ENCODE measurements at regions not wholly inside any gene's neighbourhood (a gene's known extent, or its start where the extent isn't known, plus 50 kb on each side); places are given as distances from the start of the nearest gene placed in this dataset.

DNA sequence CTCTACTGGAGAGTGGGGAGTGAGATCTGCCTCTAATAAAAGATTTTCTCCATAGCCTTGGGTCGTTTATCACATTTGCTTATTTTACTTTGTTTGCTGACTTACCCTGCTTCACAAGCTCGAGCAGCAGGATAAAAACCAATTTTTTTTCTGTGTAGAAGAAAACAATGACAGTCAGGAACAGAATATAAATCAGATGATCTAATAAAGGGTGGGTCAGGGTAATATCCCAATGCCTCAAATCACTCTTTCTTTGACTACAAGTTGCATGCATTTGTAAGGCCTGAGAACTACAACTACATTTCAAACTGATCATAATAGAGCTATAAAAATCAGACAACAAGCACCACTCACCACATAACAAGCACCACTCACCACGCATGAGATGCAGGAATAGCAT lies 174.4 kb upstream of the ADARB2 start:
- H3K27me3 Mint-ChIP-seq = no peaks in the 10 kb centered on the region
- no peaks in the 10 kb centered on the region for H3K9me3 Mint-ChIP-seq
- no peaks in the 10 kb centered on the region for H3K36me3 Mint-ChIP-seq (ENCODE audit: low read depth)
- H3K27ac Mint-ChIP-seq = no peak overlapping the region
- ATAC-seq (replicated peaks) = no peak
- H3K4me1 Mint-ChIP-seq = no peaks in the 10 kb centered on the region
- H3K4me3 Mint-ChIP-seq = no peak overlapping the region

DNA sequence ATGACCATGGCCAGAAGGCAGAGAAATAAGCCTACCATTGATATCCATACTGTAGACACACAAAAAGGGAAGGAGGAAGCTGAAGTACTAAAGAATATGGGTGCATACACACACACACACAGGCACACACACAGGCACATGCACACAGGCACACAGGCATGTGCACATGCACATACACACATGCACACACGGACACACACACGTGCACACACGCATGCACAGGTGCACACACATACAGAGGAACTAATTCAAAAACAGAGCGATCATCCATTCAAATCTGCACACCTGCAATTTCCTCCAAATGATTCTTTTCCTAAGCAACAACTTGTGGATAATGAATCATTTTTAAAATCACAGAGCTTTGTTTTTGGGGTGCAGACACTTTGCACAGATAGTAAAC lies 166.7 kb upstream of the ADARB2 start:
- Mint-ChIP-seq H3K27me3 (peaks cover 10% of the 10 kb centered on the region), H3K9me3 (no peaks in the 10 kb centered on the region), H3K4me3 (no peak overlapping the region), H3K36me3 (ENCODE audit: low read depth) (no peaks in the 10 kb centered on the region), H3K27ac (no peak overlapping the region), H3K4me1 (no peaks in the 10 kb centered on the region)
- ATAC-seq (replicated peaks) = no peak

GRCh38 chr10:1896153-1896552 lies 158.8 kb upstream of the ADARB2 start:
- no peaks in the 10 kb centered on the region for H3K4me1 Mint-ChIP-seq
- H3K36me3 Mint-ChIP-seq (ENCODE audit: low read depth) = no peaks in the 10 kb centered on the region
- H3K27me3 Mint-ChIP-seq = peaks cover 3% of the 10 kb centered on the region
- ATAC-seq (replicated peaks) = no peak
- peaks cover 3% of the 10 kb centered on the region for H3K9me3 Mint-ChIP-seq
- no peak overlapping the region for H3K27ac Mint-ChIP-seq
- H3K4me3 Mint-ChIP-seq = no peak overlapping the region

- H3K27ac Mint-ChIP-seq = no peak overlapping the region
- ATAC-seq (replicated peaks) = no peak
- H3K9me3 Mint-ChIP-seq = peaks cover 3% of the 10 kb centered on the region
- no peak overlapping the region for H3K4me3 Mint-ChIP-seq
- no peaks in the 10 kb centered on the region for H3K4me1 Mint-ChIP-seq
- no peaks in the 10 kb centered on the region for H3K36me3 Mint-ChIP-seq (ENCODE audit: low read depth)
- peaks cover 3% of the 10 kb centered on the region for H3K27me3 Mint-ChIP-seq
Observed at GRCh38 chr10:1895691-1896090, 158.4 kb upstream of the ADARB2 start.

GRCh38 chr10:1894912-1895311 lies 157.6 kb upstream of the ADARB2 start:
- Mint-ChIP-seq H3K36me3 (ENCODE audit: low read depth) (no peaks in the 10 kb centered on the region), H3K4me3 (no peak overlapping the region), H3K27me3 (peaks cover 3% of the 10 kb centered on the region), H3K4me1 (no peaks in the 10 kb centered on the region), H3K27ac (no peak overlapping the region), H3K9me3 (peaks cover 3% of the 10 kb centered on the region)
- no peak for ATAC-seq (replicated peaks)

DNA sequence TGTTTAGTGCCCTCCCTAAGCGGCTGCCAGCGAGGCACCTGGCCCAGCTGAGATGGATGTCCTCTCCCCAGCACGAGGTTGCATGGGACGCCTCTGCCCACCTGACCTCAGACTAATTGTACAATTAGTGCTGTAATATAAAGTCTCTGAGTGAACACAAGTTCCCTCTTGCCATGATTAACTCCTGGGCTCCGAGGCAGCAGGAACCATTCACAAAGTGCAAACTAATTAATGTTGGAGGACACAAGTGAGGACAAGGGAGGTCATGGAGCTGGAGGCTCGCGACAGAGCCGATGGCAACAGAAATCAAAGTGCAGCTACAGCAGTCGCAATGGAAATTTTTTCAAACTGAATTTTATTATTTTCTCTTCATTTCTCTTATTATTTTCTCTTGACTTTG lies 156.6 kb upstream of the ADARB2 start:
- no peaks in the 10 kb centered on the region for H3K4me1 Mint-ChIP-seq
- H3K4me3 Mint-ChIP-seq = no peak overlapping the region
- no peaks in the 10 kb centered on the region for H3K36me3 Mint-ChIP-seq (ENCODE audit: low read depth)
- no peak for ATAC-seq (replicated peaks)
- peaks cover 3% of the 10 kb centered on the region for H3K27me3 Mint-ChIP-seq
- H3K9me3 Mint-ChIP-seq = peaks cover 3% of the 10 kb centered on the region
- no peak overlapping the region for H3K27ac Mint-ChIP-seq

DNA sequence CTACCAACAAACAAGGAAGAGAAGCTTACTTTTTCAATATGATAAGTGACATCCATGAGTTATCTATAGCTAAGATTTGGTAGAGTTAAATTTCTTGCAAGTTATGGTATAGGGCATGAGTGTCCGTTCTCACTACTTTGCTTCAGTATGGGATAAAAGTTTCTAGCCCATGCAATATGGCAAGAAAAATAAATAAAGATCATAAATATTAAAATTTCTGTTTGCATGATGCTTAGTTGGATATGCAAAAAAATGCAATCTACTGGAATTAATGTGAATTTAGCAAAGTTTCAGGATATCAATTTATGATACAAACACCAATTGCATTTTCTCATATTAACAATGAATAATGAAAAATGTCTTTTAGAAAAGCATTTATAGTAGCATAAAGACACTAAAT lies 148.7 kb upstream of the ADARB2 start:
- Mint-ChIP-seq H3K9me3 (no peaks in the 10 kb centered on the region), H3K36me3 (ENCODE audit: low read depth) (no peaks in the 10 kb centered on the region), H3K27me3 (no peaks in the 10 kb centered on the region), H3K4me1 (no peaks in the 10 kb centered on the region), H3K4me3 (no peak overlapping the region), H3K27ac (no peak overlapping the region)
- ATAC-seq (replicated peaks) = no peak

GRCh38 chr10:1882728-1883127 lies 145.4 kb upstream of the ADARB2 start:
- no peaks in the 10 kb centered on the region for H3K36me3 Mint-ChIP-seq (ENCODE audit: low read depth)
- H3K9me3 Mint-ChIP-seq = no peaks in the 10 kb centered on the region
- H3K4me1 Mint-ChIP-seq = no peaks in the 10 kb centered on the region
- ATAC-seq (replicated peaks) = no peak
- no peak overlapping the region for H3K27ac Mint-ChIP-seq
- H3K4me3 Mint-ChIP-seq = no peak overlapping the region
- H3K27me3 Mint-ChIP-seq = peaks cover 8% of the 10 kb centered on the region

DNA sequence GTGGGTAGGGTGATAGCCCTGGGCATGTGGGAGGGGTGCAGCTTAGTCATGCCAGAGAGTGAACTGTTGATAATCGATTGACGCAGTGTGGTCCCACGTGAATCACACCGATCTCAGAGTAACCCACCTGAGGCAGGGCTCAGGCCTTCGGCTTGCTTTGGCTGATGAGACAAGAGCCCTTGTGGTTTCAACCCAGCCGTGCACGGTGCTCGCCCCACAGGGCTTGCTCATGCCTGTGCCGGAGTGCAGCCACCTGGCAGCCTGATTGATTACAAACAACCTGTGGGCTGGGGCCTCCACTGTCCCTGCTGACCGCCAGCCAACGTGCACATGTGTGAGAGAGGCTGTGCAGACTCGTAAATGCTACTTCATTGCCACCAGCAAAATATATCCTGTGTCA lies 144.9 kb upstream of the ADARB2 start:
- H3K4me1 Mint-ChIP-seq = no peaks in the 10 kb centered on the region
- no peak overlapping the region for H3K4me3 Mint-ChIP-seq
- no peaks in the 10 kb centered on the region for H3K9me3 Mint-ChIP-seq
- ATAC-seq (replicated peaks) = no peak
- H3K36me3 Mint-ChIP-seq (ENCODE audit: low read depth) = no peaks in the 10 kb centered on the region
- no peak overlapping the region for H3K27ac Mint-ChIP-seq
- H3K27me3 Mint-ChIP-seq = peaks cover 8% of the 10 kb centered on the region

GRCh38 chr10:1881636-1882035 lies 144.3 kb upstream of the ADARB2 start:
- no peaks in the 10 kb centered on the region for H3K36me3 Mint-ChIP-seq (ENCODE audit: low read depth)
- H3K27ac Mint-ChIP-seq = no peak overlapping the region
- ATAC-seq (replicated peaks) = no peak
- peaks cover 8% of the 10 kb centered on the region for H3K27me3 Mint-ChIP-seq
- no peak overlapping the region for H3K4me3 Mint-ChIP-seq
- no peaks in the 10 kb centered on the region for H3K9me3 Mint-ChIP-seq
- no peaks in the 10 kb centered on the region for H3K4me1 Mint-ChIP-seq

DNA sequence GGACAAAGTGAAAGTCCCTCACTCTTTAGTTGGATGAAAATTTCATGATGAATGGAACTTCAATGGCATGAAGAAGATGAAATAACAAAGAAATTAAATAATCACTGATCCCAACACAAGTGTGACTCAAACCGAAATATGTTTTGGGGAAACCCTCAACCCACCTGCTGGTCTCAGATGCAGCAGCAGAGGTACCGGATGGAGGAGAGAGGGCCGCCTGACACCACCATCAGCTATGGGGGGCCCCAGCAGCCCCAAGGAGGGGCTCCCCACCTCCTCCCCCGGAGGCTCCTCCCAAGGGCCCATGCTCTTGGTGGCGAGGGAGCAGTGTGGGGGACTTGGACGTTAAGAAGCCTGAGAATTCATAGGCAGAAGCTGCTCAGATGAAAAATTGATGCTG lies 137.2 kb upstream of the ADARB2 start:
- Mint-ChIP-seq H3K4me3 (no peak overlapping the region), H3K9me3 (no peaks in the 10 kb centered on the region), H3K27me3 (peaks cover 4% of the 10 kb centered on the region), H3K27ac (no peak overlapping the region), H3K36me3 (ENCODE audit: low read depth) (no peaks in the 10 kb centered on the region), H3K4me1 (no peaks in the 10 kb centered on the region)
- no peak for ATAC-seq (replicated peaks)

DNA sequence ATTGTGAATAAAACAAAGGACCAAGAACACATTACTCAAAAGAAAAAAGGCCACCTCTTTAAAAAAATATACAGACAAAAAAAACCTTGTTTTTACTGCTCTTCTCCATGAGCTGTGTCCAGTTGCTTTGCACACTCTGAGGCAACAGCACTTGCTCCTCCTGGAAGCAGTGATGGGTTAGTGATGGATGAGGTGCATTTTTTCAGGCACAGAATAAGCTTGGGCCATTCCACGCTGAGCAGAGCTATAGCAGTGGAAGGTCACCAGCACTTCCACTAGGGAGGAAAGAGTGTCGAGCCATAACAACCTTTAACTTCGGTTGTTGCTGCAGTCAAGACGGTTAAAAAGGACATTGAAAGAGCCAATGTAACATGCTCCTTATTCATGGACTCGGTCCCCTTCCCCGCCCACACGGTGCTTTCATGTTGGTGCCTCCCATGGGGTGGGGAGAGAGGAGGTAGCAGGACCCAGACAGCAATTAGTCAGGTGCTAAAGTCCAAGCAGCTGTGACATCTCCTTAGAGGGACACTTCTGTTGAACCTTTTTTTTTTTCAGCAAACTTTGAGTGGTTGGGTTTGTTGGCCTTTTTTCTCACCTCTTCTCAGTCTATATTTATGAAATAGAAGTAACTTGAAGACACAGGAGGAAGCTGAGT lies 136.5 kb upstream of the ADARB2 start:
- ATAC-seq (replicated peaks) = no peak
- no peak overlapping the region for H3K4me3 Mint-ChIP-seq
- no peak overlapping the region for H3K27ac Mint-ChIP-seq
- peaks cover 4% of the 10 kb centered on the region for H3K27me3 Mint-ChIP-seq
- H3K9me3 Mint-ChIP-seq = no peaks in the 10 kb centered on the region
- no peaks in the 10 kb centered on the region for H3K36me3 Mint-ChIP-seq (ENCODE audit: low read depth)
- H3K4me1 Mint-ChIP-seq = no peaks in the 10 kb centered on the region

DNA sequence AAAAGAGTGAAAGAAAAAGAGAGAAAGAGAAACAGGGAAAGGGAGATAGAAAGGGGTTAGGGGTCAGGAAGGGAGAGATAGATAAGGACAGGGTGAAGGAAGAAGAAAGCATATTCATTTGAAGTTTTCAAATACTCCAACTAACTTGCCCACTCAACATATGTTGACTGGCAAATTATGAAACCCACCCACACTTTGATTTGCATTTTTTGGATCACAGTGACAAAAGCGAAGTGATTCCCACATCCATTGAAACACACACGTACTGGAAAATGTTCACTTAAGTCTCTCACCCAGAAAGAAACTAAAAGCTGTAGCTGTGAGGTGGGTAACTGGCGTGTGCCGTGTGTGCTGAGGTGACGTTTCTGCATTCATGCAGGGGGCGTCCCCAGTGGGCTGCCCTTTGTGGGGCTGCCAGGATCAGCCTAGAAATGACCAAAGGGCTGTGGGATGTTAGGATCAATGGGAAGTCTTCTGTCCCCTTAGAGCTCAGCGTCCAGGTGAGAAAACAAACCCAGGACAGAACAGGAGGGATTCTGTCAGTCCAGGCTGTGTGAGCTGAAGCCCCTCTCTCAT lies 134.9 kb upstream of the ADARB2 start:
- H3K27me3 Mint-ChIP-seq = peaks cover 4% of the 10 kb centered on the region
- no peak for ATAC-seq (replicated peaks)
- H3K4me3 Mint-ChIP-seq = no peak overlapping the region
- no peaks in the 10 kb centered on the region for H3K4me1 Mint-ChIP-seq
- H3K9me3 Mint-ChIP-seq = no peaks in the 10 kb centered on the region
- H3K36me3 Mint-ChIP-seq (ENCODE audit: low read depth) = no peaks in the 10 kb centered on the region
- no peak overlapping the region for H3K27ac Mint-ChIP-seq

DNA sequence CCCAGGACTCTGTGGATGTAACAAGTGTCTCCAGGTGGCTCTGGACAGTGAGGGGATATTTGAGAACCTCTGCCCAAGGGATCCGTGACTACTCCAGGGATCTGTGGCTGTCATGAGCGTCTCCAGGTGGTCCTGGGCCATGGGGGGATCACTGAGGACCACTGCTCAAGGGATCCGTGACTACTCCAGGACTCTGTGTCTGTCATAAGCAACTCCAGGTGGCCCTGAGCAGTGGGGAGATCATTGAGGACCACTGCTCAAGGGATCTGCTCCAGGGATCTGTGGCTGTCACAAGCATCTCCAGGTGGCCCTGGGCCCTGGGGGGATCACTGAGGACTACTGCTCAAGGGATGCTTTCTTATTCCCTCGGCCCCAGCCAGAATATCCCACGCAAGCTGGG lies 133.2 kb upstream of the ADARB2 start:
- Mint-ChIP-seq H3K36me3 (ENCODE audit: low read depth) (no peaks in the 10 kb centered on the region), H3K4me1 (no peaks in the 10 kb centered on the region), H3K9me3 (no peaks in the 10 kb centered on the region), H3K4me3 (no peak overlapping the region), H3K27ac (no peak overlapping the region), H3K27me3 (peaks cover 4% of the 10 kb centered on the region)
- ATAC-seq (replicated peaks) = no peak

GRCh38 chr10:1869861-1870260 lies 132.5 kb upstream of the ADARB2 start:
- no peaks in the 10 kb centered on the region for H3K36me3 Mint-ChIP-seq (ENCODE audit: low read depth)
- no peak for ATAC-seq (replicated peaks)
- H3K27me3 Mint-ChIP-seq = peaks cover 4% of the 10 kb centered on the region
- H3K4me1 Mint-ChIP-seq = no peaks in the 10 kb centered on the region
- H3K4me3 Mint-ChIP-seq = no peak overlapping the region
- no peak overlapping the region for H3K27ac Mint-ChIP-seq
- no peaks in the 10 kb centered on the region for H3K9me3 Mint-ChIP-seq

GRCh38 chr10:1860351-1860750 lies 123.0 kb upstream of the ADARB2 start:
- Mint-ChIP-seq H3K4me1 (no peaks in the 10 kb centered on the region), H3K27me3 (no peaks in the 10 kb centered on the region), H3K36me3 (ENCODE audit: low read depth) (no peaks in the 10 kb centered on the region), H3K27ac (no peak overlapping the region), H3K9me3 (no peaks in the 10 kb centered on the region), H3K4me3 (no peak overlapping the region)
- no peak for ATAC-seq (replicated peaks)
